ENCODE measurements at regions not wholly inside any gene's neighbourhood (a gene's known extent, or its start where the extent isn't known, plus 50 kb on each side); places are given as distances from the start of the nearest gene placed in this dataset.

GRCh38 chr2:120587997-120588336, 147.7 kb upstream of the GLI2 start:
- DNase-seq (ENCODE audit: low spot score), result no peak
- ChIA-PET POLR2A (ENCODE audit: low non-redundant PET) (no interaction called here), CTCF (no interaction called here)
- no peak for TF ChIP-seq CTCF (conservative IDR thresholded peaks at IDR 0.05; ENCODE audit: low read depth)
- no peak overlapping the region for H3K27ac ChIP-seq

- POLR2A ChIA-PET (ENCODE audit: low non-redundant PET), result no interaction called here
- CTCF ChIA-PET, result no interaction called here
- H3K27ac ChIP-seq, result no peak overlapping the region
- TF ChIP-seq CTCF (conservative IDR thresholded peaks at IDR 0.05; ENCODE audit: low read depth), result no peak
- DNase-seq (ENCODE audit: low spot score), result peak; percentile 59
Measured at GRCh38 chr2:120589771-120590608, 145.7 kb upstream of the GLI2 start.

- POLR2A ChIA-PET (ENCODE audit: low non-redundant PET), result no interaction called here
- DNase-seq (ENCODE audit: low spot score), result no peak
- CTCF ChIA-PET, result no interaction called here
- TF ChIP-seq CTCF (conservative IDR thresholded peaks at IDR 0.05; ENCODE audit: low read depth), result no peak
- H3K27ac ChIP-seq, result no peak overlapping the region
Measured at GRCh38 chr2:120590841-120591240, 144.8 kb upstream of the GLI2 start.

- CTCF ChIA-PET, result no interaction called here
- H3K27ac ChIP-seq, result no peak overlapping the region
- no peak for DNase-seq (ENCODE audit: low spot score)
- POLR2A ChIA-PET (ENCODE audit: low non-redundant PET), result no interaction called here
- no peak for TF ChIP-seq CTCF (conservative IDR thresholded peaks at IDR 0.05; ENCODE audit: low read depth)
Measured at GRCh38 chr2:120591572-120591971, 144.1 kb upstream of the GLI2 start.

- ChIA-PET CTCF (no interaction called here), POLR2A (ENCODE audit: low non-redundant PET) (no interaction called here)
- TF ChIP-seq CTCF (conservative IDR thresholded peaks at IDR 0.05; ENCODE audit: low read depth), result no peak
- DNase-seq (ENCODE audit: low spot score), result no peak
- no peak overlapping the region for H3K27ac ChIP-seq
Measured at GRCh38 chr2:120592084-120592483, 143.6 kb upstream of the GLI2 start.

GRCh38 chr2:120593921-120594686, 141.6 kb upstream of the GLI2 start:
- CTCF ChIA-PET, result interaction anchor here (0.7 kb wide), 1 partner anchor 10 kb away, joined by 4 read pairs; no protein-coding TSS in a partner anchor
- no peak overlapping the region for H3K27ac ChIP-seq
- TF ChIP-seq CTCF (conservative IDR thresholded peaks at IDR 0.05; ENCODE audit: low read depth), result no peak
- POLR2A ChIA-PET (ENCODE audit: low non-redundant PET), result interaction anchor here (0.6 kb wide), 1 partner anchor 82 kb away, joined by 3 read pairs; no protein-coding TSS in a partner anchor
- DNase-seq (ENCODE audit: low spot score), result no peak
